ENCODE measurements at regions not wholly inside any gene's neighbourhood (a gene's known extent, or its start where the extent isn't known, plus 50 kb on each side); places are given as distances from the start of the nearest gene placed in this dataset.
"Not testable (repeated sequence)": the region's sequence is repeated elsewhere in the genome, so short reads cannot be mapped to it uniquely, and the experiment has no call there.

- TF ChIP-seq, protein P1, sequence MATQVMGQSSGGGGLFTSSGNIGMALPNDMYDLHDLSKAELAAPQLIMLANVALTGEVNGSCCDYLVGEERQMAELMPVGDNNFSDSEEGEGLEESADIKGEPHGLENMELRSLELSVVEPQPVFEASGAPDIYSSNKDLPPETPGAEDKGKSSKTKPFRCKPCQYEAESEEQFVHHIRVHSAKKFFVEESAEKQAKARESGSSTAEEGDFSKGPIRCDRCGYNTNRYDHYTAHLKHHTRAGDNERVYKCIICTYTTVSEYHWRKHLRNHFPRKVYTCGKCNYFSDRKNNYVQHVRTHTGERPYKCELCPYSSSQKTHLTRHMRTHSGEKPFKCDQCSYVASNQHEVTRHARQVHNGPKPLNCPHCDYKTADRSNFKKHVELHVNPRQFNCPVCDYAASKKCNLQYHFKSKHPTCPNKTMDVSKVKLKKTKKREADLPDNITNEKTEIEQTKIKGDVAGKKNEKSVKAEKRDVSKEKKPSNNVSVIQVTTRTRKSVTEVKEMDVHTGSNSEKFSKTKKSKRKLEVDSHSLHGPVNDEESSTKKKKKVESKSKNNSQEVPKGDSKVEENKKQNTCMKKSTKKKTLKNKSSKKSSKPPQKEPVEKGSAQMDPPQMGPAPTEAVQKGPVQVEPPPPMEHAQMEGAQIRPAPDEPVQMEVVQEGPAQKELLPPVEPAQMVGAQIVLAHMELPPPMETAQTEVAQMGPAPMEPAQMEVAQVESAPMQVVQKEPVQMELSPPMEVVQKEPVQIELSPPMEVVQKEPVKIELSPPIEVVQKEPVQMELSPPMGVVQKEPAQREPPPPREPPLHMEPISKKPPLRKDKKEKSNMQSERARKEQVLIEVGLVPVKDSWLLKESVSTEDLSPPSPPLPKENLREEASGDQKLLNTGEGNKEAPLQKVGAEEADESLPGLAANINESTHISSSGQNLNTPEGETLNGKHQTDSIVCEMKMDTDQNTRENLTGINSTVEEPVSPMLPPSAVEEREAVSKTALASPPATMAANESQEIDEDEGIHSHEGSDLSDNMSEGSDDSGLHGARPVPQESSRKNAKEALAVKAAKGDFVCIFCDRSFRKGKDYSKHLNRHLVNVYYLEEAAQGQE (IDR thresholded peaks at IDR 0.05; ENCODE audit: low read depth) = no peak
- TF ChIP-seq SIN3A (IDR thresholded peaks at IDR 0.05; ENCODE audit: low read depth) = no peak
- no peak for TF ChIP-seq JUND (IDR thresholded peaks at IDR 0.05)
- TF ChIP-seq ZBTB33 (IDR thresholded peaks at IDR 0.05; ENCODE audit: extremely low read depth, insufficient replicate concordance, low read length) = no peak
Measured at GRCh38 chr13:64688893-64689677, 2541.1 kb downstream of the PCDH9 start (continued).

GRCh38 chr13:64686536-64686935 is 2543.6 kb downstream of the PCDH9 start:
- H3K27me3 ChIP-seq (ENCODE audit: insufficient read depth, low read length); BruUV-seq (replicated peaks); POLR2A ChIA-PET; DNase-seq (ENCODE audit: low read depth, low spot score); H2AFZ ChIP-seq (ENCODE audit: low read depth, low read length, poor library complexity, severe bottlenecking); CTCF ChIA-PET; H3K4me1 ChIP-seq (ENCODE audit: control insufficient read depth in 1 of 2, insufficient read depth in 2 of 2, low read length in 2 of 2); ATAC-seq; H3K9ac ChIP-seq (ENCODE audit: low read length); intact Hi-C loops (cut with micrococcal nuclease); H3K27ac ChIP-seq (ENCODE audit: low read depth, low read length); H3K4me3 ChIP-seq (replicated peaks in 1 of 2; ENCODE audit: low read depth in 1 of 2, low read length in 2 of 2); H3K79me2 ChIP-seq (ENCODE audit: insufficient read depth, low read length); RAD21 ChIA-PET (ENCODE audit: low non-redundant PET in 1 of 2, low total read pairs in 2 of 2, uncharacterized antibody in 2 of 2, unreplicated experiment in 2 of 2); H3K9me3 ChIP-seq (ENCODE audit: control insufficient read depth in 1 of 2, insufficient read depth in 1 of 2, low read depth in 1 of 2, low read length in 2 of 2); H3K9me2 ChIP-seq (ENCODE audit: insufficient read depth); H3K4me2 ChIP-seq (ENCODE audit: low read length); H4K20me1 ChIP-seq (ENCODE audit: insufficient read depth); H3K36me3 ChIP-seq (ENCODE audit: control insufficient read depth in 1 of 2, insufficient read depth in 2 of 2, low read length in 2 of 2): not testable (repeated sequence)

Measured in HCT116 (cell line).